ENCODE measurements at regions not wholly inside any gene's neighbourhood (a gene's known extent, or its start where the extent isn't known, plus 50 kb on each side); places are given as distances from the start of the nearest gene placed in this dataset.

GRCh38 chr6:148146717-148147462 is 195.7 kb upstream of the SASH1 start:
- TF ChIP-seq, protein P1, sequence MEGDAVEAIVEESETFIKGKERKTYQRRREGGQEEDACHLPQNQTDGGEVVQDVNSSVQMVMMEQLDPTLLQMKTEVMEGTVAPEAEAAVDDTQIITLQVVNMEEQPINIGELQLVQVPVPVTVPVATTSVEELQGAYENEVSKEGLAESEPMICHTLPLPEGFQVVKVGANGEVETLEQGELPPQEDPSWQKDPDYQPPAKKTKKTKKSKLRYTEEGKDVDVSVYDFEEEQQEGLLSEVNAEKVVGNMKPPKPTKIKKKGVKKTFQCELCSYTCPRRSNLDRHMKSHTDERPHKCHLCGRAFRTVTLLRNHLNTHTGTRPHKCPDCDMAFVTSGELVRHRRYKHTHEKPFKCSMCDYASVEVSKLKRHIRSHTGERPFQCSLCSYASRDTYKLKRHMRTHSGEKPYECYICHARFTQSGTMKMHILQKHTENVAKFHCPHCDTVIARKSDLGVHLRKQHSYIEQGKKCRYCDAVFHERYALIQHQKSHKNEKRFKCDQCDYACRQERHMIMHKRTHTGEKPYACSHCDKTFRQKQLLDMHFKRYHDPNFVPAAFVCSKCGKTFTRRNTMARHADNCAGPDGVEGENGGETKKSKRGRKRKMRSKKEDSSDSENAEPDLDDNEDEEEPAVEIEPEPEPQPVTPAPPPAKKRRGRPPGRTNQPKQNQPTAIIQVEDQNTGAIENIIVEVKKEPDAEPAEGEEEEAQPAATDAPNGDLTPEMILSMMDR (IDR thresholded peaks at IDR 0.05): no peak
- no peaks in the 10 kb centered on the region for H3K9me3 ChIP-seq (ENCODE audit: control insufficient read depth, insufficient read depth, low read length)
- peak in 1 of 2 donors; percentile 69 for DNase-seq
- intact Hi-C loops (cut with micrococcal nuclease): no loop called here
- no peak overlapping the region for H3K4me3 Mint-ChIP-seq
- H3K4me1 Mint-ChIP-seq: peaks cover 0 to 9% of the 10 kb centered on the region in 2 donors
- no peak for ATAC-seq
- no peaks in the 10 kb centered on the region for H3K36me3 ChIP-seq (ENCODE audit: control insufficient read depth, insufficient read depth, low read length)
- no peaks in the 10 kb centered on the region for H3K4me1 ChIP-seq (ENCODE audit: control insufficient read depth, insufficient read depth, low read length)
- no peak overlapping the region for H3K4me3 ChIP-seq (ENCODE audit: low read length)
- H3K36me3 Mint-ChIP-seq: no peaks in the 10 kb centered on the region
- whole genome bisulfite sequencing (ENCODE audit: insufficient coverage): 78% methylated on average over 11 of the region's 12 CpGs
- no peak overlapping the region for H3K27ac ChIP-seq (ENCODE audit: low read length)
- H3K27me3 ChIP-seq (ENCODE audit: control insufficient read depth, insufficient read depth, low read length): peaks cover 3% of the 10 kb centered on the region
- H3K9me3 Mint-ChIP-seq: no peaks in the 10 kb centered on the region
- no peak overlapping the region for H3K27ac Mint-ChIP-seq
- peaks cover 3 to 10% of the 10 kb centered on the region in 2 donors for H3K27me3 Mint-ChIP-seq (ENCODE audit: low read depth in 2 of 2)

DNA sequence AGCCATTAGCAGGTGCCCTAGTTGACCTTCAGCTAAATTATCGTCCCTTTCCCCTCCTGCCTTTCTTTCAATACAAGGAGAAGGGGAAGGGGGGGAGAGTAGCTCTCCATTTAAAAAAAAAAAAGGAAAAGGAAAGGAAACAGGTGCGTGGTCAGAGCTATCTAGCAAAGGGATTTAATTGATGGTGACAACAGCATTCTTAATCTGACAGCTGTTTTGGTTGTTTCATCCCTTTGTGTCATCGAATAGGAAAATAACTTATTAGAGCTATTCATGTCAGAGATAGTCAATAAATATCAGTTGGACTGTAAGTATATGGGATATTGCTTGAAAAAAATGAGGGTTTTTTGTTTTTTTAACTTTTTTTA is 195.2 kb upstream of the SASH1 start:
- H3K9me3 Mint-ChIP-seq: no peaks in the 10 kb centered on the region
- H3K4me1 Mint-ChIP-seq: peaks cover 0 to 9% of the 10 kb centered on the region in 2 donors
- H3K36me3 ChIP-seq (ENCODE audit: control insufficient read depth, insufficient read depth, low read length): no peaks in the 10 kb centered on the region
- ATAC-seq (no peak), DNase-seq (no peak)
- H3K4me3 ChIP-seq (ENCODE audit: low read length): no peak overlapping the region
- TF ChIP-seq, protein P1 (IDR thresholded peaks at IDR 0.05): no peak
- WGBS (ENCODE audit: insufficient coverage): 80% methylated on average over 2 of the region's 3 CpGs
- intact Hi-C loops (cut with micrococcal nuclease): no loop called here
- no peaks in the 10 kb centered on the region for H3K36me3 Mint-ChIP-seq
- H3K4me1 ChIP-seq (ENCODE audit: control insufficient read depth, insufficient read depth, low read length): no peaks in the 10 kb centered on the region
- H3K27ac Mint-ChIP-seq: no peak overlapping the region
- no peaks in the 10 kb centered on the region for H3K9me3 ChIP-seq (ENCODE audit: control insufficient read depth, insufficient read depth, low read length)
- H3K27me3 ChIP-seq (ENCODE audit: control insufficient read depth, insufficient read depth, low read length): peaks cover 3% of the 10 kb centered on the region
- no peak overlapping the region for H3K4me3 Mint-ChIP-seq
- H3K27me3 Mint-ChIP-seq (ENCODE audit: low read depth in 2 of 2): peaks cover 5 to 10% of the 10 kb centered on the region in 2 donors
- no peak overlapping the region for H3K27ac ChIP-seq (ENCODE audit: low read length)

DNA sequence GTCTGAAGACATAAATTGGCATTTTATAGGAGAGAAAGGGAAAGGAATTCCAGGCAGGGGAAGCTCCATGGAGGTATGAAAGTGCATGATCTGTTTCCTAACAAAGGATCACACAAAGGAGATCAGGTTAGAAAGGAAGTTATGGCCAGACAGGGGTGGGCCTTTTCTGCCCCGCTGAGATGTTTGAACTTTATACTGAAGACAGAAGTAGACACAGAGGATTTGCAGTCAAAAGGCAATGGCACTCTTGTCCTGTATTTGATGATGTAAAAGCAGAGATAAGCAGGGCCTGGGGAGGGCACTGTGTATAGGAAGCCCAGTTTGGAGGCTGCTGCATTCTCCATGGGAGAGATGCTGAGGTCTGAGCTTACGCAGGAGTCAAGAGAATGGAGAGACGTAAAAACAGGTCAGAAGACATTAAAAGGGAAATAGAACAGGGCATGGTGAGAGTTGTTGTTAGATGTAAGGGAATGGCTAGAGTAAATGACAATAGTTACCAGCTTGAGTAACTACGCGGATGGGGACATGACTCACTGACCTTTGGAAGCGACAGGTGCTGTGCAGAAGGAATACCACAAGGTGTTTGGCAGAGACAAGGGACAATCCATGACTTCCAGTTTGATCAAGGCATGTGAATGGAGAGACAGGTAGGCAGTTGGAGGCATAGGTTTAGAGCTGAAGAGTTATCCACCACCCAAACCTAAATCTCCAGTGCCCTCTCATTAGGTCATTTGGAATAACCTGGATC is 190.6 kb upstream of the SASH1 start:
- intact Hi-C loops (cut with micrococcal nuclease): no loop called here
- ATAC-seq: no peak
- TF ChIP-seq, protein P1 (IDR thresholded peaks at IDR 0.05): no peak

More for the DNA sequence above, 190.6 kb upstream of the SASH1 start:
- H3K27ac ChIP-seq (ENCODE audit: low read length): no peak overlapping the region
- H3K4me3 Mint-ChIP-seq: no peak overlapping the region
- no peak for DNase-seq
- no peaks in the 10 kb centered on the region for H3K4me1 ChIP-seq (ENCODE audit: control insufficient read depth, insufficient read depth, low read length)
- no peaks in the 10 kb centered on the region for H3K9me3 Mint-ChIP-seq
- no peaks in the 10 kb centered on the region for H3K36me3 Mint-ChIP-seq
- WGBS (ENCODE audit: insufficient coverage): 96% methylated on average over 6 of the region's 6 CpGs
- no peaks in the 10 kb centered on the region for H3K27me3 ChIP-seq (ENCODE audit: control insufficient read depth, insufficient read depth, low read length)
- peaks cover 0 to under 1% of the 10 kb centered on the region in 2 donors for H3K4me1 Mint-ChIP-seq
- peaks cover 0 to 5% of the 10 kb centered on the region in 2 donors for H3K27me3 Mint-ChIP-seq (ENCODE audit: low read depth in 2 of 2)
- H3K36me3 ChIP-seq (ENCODE audit: control insufficient read depth, insufficient read depth, low read length): no peaks in the 10 kb centered on the region
- H3K4me3 ChIP-seq (ENCODE audit: low read length): no peak overlapping the region
- no peak overlapping the region for H3K27ac Mint-ChIP-seq
- H3K9me3 ChIP-seq (ENCODE audit: control insufficient read depth, insufficient read depth, low read length): no peaks in the 10 kb centered on the region
